A549 (cell line): ENCODE measurements at regions not wholly inside any gene's neighbourhood (a gene's known extent, or its start where the extent isn't known, plus 50 kb on each side); places are given as distances from the start of the nearest gene placed in this dataset.

Experiments
- ATAC-seq, 2 experiments: fragments of 200-7000 bp in 1 of 2; fragments of >200 bp in 1 of 2; cut with Nextera tagmentation in 1 of 2; cut with Tn5 transposase in 1 of 2; 3 replicates each; pipeline versions ENCODE4 v1.8.0 to v1.9.1; 2018 to 2020; ENCODE audit warnings: mild to moderate bottlenecking in 1 of 2, moderate library complexity in 1 of 2
- CTCF ChIA-PET: fragments of 300-600 bp; sonication (Branson Sonifier 250); formaldehyde crosslinking; extraction: SDS; loops from one replicate; lab custom pipeline; 2021; ENCODE audit warnings: antibody characterized with exemption, inconsistent platforms; lab: Yijun Ruan, JAX
- POLR2A ChIA-PET: fragments of 350-600 bp; formaldehyde crosslinking; extraction: SDS; loops from one replicate; lab custom pipeline; 2021; ENCODE audit warnings: antibody characterized with exemption, inconsistent platforms; lab: Yijun Ruan, JAX
- DNase-seq, 2 experiments: peaks; one replicate each; pipeline versions ENCODE4 v3.0.0 to v3.0.0-alpha.2; 2011 to 2016; ENCODE audit warnings: low read depth in 1 of 2, low spot score in 1 of 2
- FAIRE-seq: peaks from 2 replicates; lab custom pipeline; 2011; peaks lifted over from hg19 to GRCh38; lab: Jason Lieb, UNC
- H3K27ac ChIP-seq, 2 experiments: fragments of >200 bp; sonication (Bioruptor Twin); formaldehyde crosslinking; 3 replicates each; pipeline ENCODE4 v1.5.1; 2016 to 2017
- H3K4me1 ChIP-seq: fragments of >200 bp; sonication (Bioruptor Twin); formaldehyde crosslinking; 3 replicates; pipeline ENCODE4 v1.6.1; 2016
- H3K4me2 ChIP-seq: fragments of >200 bp; sonication (Bioruptor Twin); formaldehyde crosslinking; 3 replicates; pipeline ENCODE4 v1.6.1; 2016
- H3K4me3 ChIP-seq: fragments of >200 bp; sonication (Bioruptor Twin); formaldehyde crosslinking; 3 replicates; pipeline ENCODE4 v1.5.1; 2016
- H3K9me3 ChIP-seq: fragments of >200 bp; sonication (Bioruptor Twin); formaldehyde crosslinking; 3 replicates; pipeline ENCODE4 v1.6.1; 2016
- CBX8 ChIP-seq: fragments of 200-600 bp; sonication (generic); IDR thresholded peaks from 2 replicates; pipeline ENCODE4 v1.6.1; 2016
- CEBPB ChIP-seq, 2 experiments: fragments of >200 bp in 1 of 2; sonication (Bioruptor Twin) in 1 of 2; formaldehyde crosslinking in 1 of 2; IDR thresholded peaks; 2 replicates each; pipeline ENCODE4 v1.6.1; 2012 to 2016
- EHF ChIP-seq: fragments of 250-450 bp; sonication (Bioruptor Pico); IDR thresholded peaks from 2 replicates; pipeline ENCODE4 v1.5.0; 2020; ENCODE audit warnings: mild to moderate bottlenecking
- EHMT2 ChIP-seq: fragments of 200-600 bp; sonication (generic); IDR thresholded peaks from 2 replicates; pipeline ENCODE4 v1.6.1; 2016; ENCODE audit warnings: antibody characterized with exemption, low read depth, mild to moderate bottlenecking, moderate library complexity
- EP300 ChIP-seq, 2 experiments: fragments of >200 bp; sonication (Bioruptor Twin); formaldehyde crosslinking; IDR thresholded peaks; 2 replicates in 1 of 2; 3 replicates in 1 of 2; pipeline ENCODE4 v1.6.1; 2016 to 2017
- ESRRA ChIP-seq: fragments of 150-350 bp; IDR thresholded peaks from 2 replicates; pipeline ENCODE4 v1.6.1; 2014; ENCODE audit warnings: mild to moderate bottlenecking, low read length, borderline replicate concordance
- FOSL2 ChIP-seq, 2 experiments: fragments of 450-650 bp in 1 of 2; fragments of >200 bp in 1 of 2; sonication (Bioruptor Twin) in 1 of 2; formaldehyde crosslinking; IDR thresholded peaks; 2 replicates each; pipeline versions ENCODE4 v1.5.0 to v1.6.1; 2016 to 2020; ENCODE audit warnings: mild to moderate bottlenecking in 1 of 2, moderate library complexity in 1 of 2
- FOXS1 ChIP-seq: fragments of 250-450 bp; sonication (Bioruptor Pico); IDR thresholded peaks from 2 replicates; pipeline ENCODE4 v1.5.0; 2020; ENCODE audit warnings: mild to moderate bottlenecking, moderate library complexity
- GATA3 ChIP-seq: IDR thresholded peaks from 2 replicates; pipeline ENCODE4 v1.6.1; 2012; ENCODE audit warnings: borderline replicate concordance
- HDAC2 ChIP-seq: fragments of 200-600 bp; sonication (generic); IDR thresholded peaks from 2 replicates; pipeline ENCODE4 v1.6.1; 2016
- HEYL ChIP-seq: fragments of 250-450 bp; sonication (Bioruptor Pico); IDR thresholded peaks from 2 replicates; pipeline ENCODE4 v1.8.0; 2021; ENCODE audit warnings: mild to moderate bottlenecking, moderate library complexity
- HOXB13 ChIP-seq: fragments of 250-450 bp; sonication (Bioruptor Pico); IDR thresholded peaks from 2 replicates; pipeline ENCODE4 v1.5.0; 2020; ENCODE audit warnings: low read depth, mild to moderate bottlenecking, moderate library complexity
- JUNB ChIP-seq: fragments of >200 bp; sonication (Bioruptor Twin); formaldehyde crosslinking; IDR thresholded peaks from 2 replicates; pipeline ENCODE4 v1.6.1; 2016
- KDM1A ChIP-seq: fragments of 200-600 bp; sonication (generic); IDR thresholded peaks from 2 replicates; pipeline ENCODE4 v1.6.1; 2016; ENCODE audit warnings: low read depth, mild to moderate bottlenecking
- MAFK ChIP-seq: fragments of 450-650 bp; IDR thresholded peaks from 2 replicates; pipeline ENCODE4 v1.6.1; 2014; ENCODE audit not compliant: partially characterized antibody
- NR3C1 ChIP-seq: fragments of >200 bp; sonication (Bioruptor Twin); formaldehyde crosslinking; IDR thresholded peaks from 3 replicates; pipeline ENCODE4 v1.6.1; 2017
- PHF8 ChIP-seq: fragments of 200-600 bp; sonication (generic); IDR thresholded peaks from 2 replicates; pipeline ENCODE4 v1.6.1; 2016; ENCODE audit warnings: low read depth, mild to moderate bottlenecking, antibody characterized with exemption, moderate library complexity, borderline replicate concordance
- RAD21 ChIP-seq, 2 experiments: fragments of >200 bp in 1 of 2; sonication (Bioruptor Twin) in 1 of 2; formaldehyde crosslinking in 1 of 2; IDR thresholded peaks in 1 of 2; conservative IDR thresholded peaks in 1 of 2; 2 replicates in 1 of 2; 3 replicates in 1 of 2; pipeline ENCODE4 v1.6.1; 2012 to 2018; ENCODE audit warnings: inconsistent platforms in 1 of 2
- RCOR1 ChIP-seq: fragments of 150-350 bp; IDR thresholded peaks from 2 replicates; pipeline ENCODE4 v1.6.1; 2014; ENCODE audit warnings: antibody characterized with exemption, low read length, low read depth
- SMC3 ChIP-seq: fragments of >200 bp; sonication (Bioruptor Twin); formaldehyde crosslinking; IDR thresholded peaks from 3 replicates; pipeline ENCODE4 v1.6.1; 2018; ENCODE audit warnings: inconsistent platforms
- TP53 ChIP-seq: fragments of 250-450 bp; sonication (Bioruptor Pico); IDR thresholded peaks from 2 replicates; pipeline ENCODE4 v1.5.0; 2021; ENCODE audit warnings: mild to moderate bottlenecking, moderate library complexity
- ZC3H11A ChIP-seq: fragments of 450-650 bp; IDR thresholded peaks from 2 replicates; pipeline ENCODE4 v1.6.1; 2014; ENCODE audit warnings: antibody characterized with exemption, mild to moderate bottlenecking
- ZNF302 ChIP-seq: fragments of 250-450 bp; sonication (Bioruptor Pico); IDR thresholded peaks from 2 replicates; pipeline ENCODE4 v1.9.0; 2021; ENCODE audit warnings: inconsistent platforms, mild to moderate bottlenecking, moderate library complexity
- ZSCAN20 ChIP-seq: fragments of 250-450 bp; sonication (Bioruptor Pico); IDR thresholded peaks from 2 replicates; pipeline ENCODE4 v1.8.0; 2022; ENCODE audit warnings: mild to moderate bottlenecking, moderate library complexity
- WGBS: methylation state at CpG from one replicate; pipeline ENCODE4 v1.1.6; 2017; ENCODE audit errors: missing lambda C conversion rate; 5-methylcytosine and 5-hydroxymethylcytosine counted together
- TF ChIP-seq, protein P1 (sequence below): IDR thresholded peaks from 2 replicates; pipeline ENCODE4 v1.6.1; 2012
- TF ChIP-seq, protein P2 (sequence below): fragments of 200-600 bp; sonication (generic); IDR thresholded peaks from 2 replicates; pipeline ENCODE4 v1.6.1; 2016; ENCODE audit warnings: antibody characterized with exemption, mild to moderate bottlenecking, moderate library complexity
- TF ChIP-seq, protein P3 (sequence below): fragments of >200 bp; sonication (Bioruptor Twin); formaldehyde crosslinking; IDR thresholded peaks from 3 replicates; pipeline ENCODE4 v1.5.1; 2016
- TF ChIP-seq, protein P4 (sequence below): fragments of 150-350 bp; IDR thresholded peaks from 2 replicates; pipeline ENCODE4 v1.6.1; 2014; ENCODE audit warnings: low read depth, mild to moderate bottlenecking, low read length

DNA sequence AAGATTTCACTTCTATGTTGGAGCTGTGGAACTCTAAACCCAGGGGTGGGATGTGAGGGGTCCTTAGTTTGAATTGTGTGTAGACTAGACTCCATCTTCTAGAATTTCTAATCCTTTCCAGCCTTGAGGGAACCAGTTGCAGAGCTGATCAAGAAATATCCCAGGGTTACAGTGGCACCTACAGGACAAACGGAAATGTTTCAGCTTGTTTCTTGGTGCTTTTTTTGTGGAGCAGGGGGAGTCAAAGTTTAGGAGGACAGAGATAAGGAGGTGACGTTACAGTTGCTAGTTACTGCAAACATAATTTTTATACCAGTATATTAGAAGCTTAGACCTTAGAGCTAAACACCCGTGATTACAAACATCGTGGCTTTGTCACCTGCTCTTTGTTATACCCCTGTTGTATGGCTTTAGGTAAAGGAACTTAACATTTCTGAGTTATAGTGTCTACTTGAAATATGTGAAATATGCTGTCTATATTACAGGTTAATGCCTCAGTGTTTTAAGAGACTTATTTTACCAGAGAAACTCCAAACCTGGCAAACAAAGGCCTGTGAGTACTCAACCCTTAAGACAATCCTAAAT is 84.5 kb upstream of the DYNC1I1 start:
- 4% methylated on average over 4 of the region's 4 CpGs for WGBS
- CTCF ChIA-PET, result interaction anchor here (0.6 to 8.2 kb wide), 31 partner anchors 9 to 1517 kb away, joined by 3 to 403 read pairs (median 4); partner anchors contain the start of genes ASB4 and PON3
- no peak overlapping the region; the same call in 2 of the 3 replicates for H3K4me2 ChIP-seq

DNA sequence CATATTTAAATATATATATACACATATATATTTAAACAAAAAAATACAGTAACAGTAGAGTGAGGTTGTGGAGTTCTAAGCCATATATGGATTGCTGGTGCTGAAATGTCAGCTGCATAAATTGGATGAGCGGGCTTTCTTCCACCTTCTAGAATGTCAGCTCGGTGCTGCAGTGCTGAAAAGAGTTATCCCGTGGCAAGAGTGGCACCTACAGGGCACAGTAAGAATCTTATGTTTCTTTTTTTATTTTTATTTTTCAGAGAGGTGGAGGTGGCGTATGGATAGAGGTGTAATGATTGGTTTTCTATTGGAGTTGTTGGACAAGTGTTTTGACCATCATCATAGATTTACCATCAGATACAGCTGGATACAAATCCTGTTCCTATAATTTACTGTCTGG is 86.2 kb upstream of the DYNC1I1 start:
- 8% methylated on average over 4 of the region's 4 CpGs for WGBS
- TF ChIP-seq FOXS1 (CRISPR knock-in tag) (no peak), NR3C1 (no peak), HDAC2 (no peak), EHF (CRISPR knock-in tag) (no peak), CBX8 (no peak), ESRRA (no peak), EHMT2 (no peak), HEYL (no peak), PHF8 (no peak), JUNB (no peak), SMC3 (peak; percentile 94), TP53 (no peak), ZC3H11A (no peak), EP300 (IDR thresholded peaks at IDR 0.05) (no peak), ZSCAN20 (no peak), FOSL2 (IDR thresholded peaks at IDR 0.05) (no peak), FOSL2 (CRISPR knock-in tag; IDR thresholded peaks at IDR 0.05) (no peak), KDM1A (no peak), RCOR1 (no peak)
- TF ChIP-seq, protein P1, sequence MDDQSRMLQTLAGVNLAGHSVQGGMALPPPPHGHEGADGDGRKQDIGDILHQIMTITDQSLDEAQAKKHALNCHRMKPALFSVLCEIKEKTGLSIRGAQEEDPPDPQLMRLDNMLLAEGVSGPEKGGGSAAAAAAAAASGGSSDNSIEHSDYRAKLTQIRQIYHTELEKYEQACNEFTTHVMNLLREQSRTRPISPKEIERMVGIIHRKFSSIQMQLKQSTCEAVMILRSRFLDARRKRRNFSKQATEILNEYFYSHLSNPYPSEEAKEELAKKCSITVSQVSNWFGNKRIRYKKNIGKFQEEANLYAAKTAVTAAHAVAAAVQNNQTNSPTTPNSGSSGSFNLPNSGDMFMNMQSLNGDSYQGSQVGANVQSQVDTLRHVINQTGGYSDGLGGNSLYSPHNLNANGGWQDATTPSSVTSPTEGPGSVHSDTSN, result no peak

More for the DNA sequence above, 84.5 kb upstream of the DYNC1I1 start:
- no peaks in the 10 kb centered on the region for H3K9me3 ChIP-seq
- no peak overlapping the region for H3K4me3 ChIP-seq
- peak overlapping the region; percentile 60 to 67; a peak in 5 of 6 replicates for H3K27ac ChIP-seq
- peak; percentile 74 to 78 for TF ChIP-seq RAD21 (conservative IDR thresholded peaks at IDR 0.05 in 1 of 2, IDR thresholded peaks at IDR 0.05 in 1 of 2)
- TF ChIP-seq HOXB13, result no peak
- no peak for TF ChIP-seq ZNF302
- TF ChIP-seq, protein P2, sequence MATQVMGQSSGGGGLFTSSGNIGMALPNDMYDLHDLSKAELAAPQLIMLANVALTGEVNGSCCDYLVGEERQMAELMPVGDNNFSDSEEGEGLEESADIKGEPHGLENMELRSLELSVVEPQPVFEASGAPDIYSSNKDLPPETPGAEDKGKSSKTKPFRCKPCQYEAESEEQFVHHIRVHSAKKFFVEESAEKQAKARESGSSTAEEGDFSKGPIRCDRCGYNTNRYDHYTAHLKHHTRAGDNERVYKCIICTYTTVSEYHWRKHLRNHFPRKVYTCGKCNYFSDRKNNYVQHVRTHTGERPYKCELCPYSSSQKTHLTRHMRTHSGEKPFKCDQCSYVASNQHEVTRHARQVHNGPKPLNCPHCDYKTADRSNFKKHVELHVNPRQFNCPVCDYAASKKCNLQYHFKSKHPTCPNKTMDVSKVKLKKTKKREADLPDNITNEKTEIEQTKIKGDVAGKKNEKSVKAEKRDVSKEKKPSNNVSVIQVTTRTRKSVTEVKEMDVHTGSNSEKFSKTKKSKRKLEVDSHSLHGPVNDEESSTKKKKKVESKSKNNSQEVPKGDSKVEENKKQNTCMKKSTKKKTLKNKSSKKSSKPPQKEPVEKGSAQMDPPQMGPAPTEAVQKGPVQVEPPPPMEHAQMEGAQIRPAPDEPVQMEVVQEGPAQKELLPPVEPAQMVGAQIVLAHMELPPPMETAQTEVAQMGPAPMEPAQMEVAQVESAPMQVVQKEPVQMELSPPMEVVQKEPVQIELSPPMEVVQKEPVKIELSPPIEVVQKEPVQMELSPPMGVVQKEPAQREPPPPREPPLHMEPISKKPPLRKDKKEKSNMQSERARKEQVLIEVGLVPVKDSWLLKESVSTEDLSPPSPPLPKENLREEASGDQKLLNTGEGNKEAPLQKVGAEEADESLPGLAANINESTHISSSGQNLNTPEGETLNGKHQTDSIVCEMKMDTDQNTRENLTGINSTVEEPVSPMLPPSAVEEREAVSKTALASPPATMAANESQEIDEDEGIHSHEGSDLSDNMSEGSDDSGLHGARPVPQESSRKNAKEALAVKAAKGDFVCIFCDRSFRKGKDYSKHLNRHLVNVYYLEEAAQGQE, result no peak
- TF ChIP-seq, protein P3, sequence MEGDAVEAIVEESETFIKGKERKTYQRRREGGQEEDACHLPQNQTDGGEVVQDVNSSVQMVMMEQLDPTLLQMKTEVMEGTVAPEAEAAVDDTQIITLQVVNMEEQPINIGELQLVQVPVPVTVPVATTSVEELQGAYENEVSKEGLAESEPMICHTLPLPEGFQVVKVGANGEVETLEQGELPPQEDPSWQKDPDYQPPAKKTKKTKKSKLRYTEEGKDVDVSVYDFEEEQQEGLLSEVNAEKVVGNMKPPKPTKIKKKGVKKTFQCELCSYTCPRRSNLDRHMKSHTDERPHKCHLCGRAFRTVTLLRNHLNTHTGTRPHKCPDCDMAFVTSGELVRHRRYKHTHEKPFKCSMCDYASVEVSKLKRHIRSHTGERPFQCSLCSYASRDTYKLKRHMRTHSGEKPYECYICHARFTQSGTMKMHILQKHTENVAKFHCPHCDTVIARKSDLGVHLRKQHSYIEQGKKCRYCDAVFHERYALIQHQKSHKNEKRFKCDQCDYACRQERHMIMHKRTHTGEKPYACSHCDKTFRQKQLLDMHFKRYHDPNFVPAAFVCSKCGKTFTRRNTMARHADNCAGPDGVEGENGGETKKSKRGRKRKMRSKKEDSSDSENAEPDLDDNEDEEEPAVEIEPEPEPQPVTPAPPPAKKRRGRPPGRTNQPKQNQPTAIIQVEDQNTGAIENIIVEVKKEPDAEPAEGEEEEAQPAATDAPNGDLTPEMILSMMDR, result peak; percentile 78
- no peak for TF ChIP-seq RCOR1
- no peak for TF ChIP-seq EHMT2
- no peak for TF ChIP-seq GATA3
- TF ChIP-seq MAFK, result no peak
- TF ChIP-seq CEBPB (IDR thresholded peaks at IDR 0.05), result no peak
- TF ChIP-seq SMC3, result peak; percentile 65
- no peak for TF ChIP-seq HDAC2
- TF ChIP-seq, protein P4, sequence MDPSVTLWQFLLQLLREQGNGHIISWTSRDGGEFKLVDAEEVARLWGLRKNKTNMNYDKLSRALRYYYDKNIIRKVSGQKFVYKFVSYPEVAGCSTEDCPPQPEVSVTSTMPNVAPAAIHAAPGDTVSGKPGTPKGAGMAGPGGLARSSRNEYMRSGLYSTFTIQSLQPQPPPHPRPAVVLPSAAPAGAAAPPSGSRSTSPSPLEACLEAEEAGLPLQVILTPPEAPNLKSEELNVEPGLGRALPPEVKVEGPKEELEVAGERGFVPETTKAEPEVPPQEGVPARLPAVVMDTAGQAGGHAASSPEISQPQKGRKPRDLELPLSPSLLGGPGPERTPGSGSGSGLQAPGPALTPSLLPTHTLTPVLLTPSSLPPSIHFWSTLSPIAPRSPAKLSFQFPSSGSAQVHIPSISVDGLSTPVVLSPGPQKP, result no peak
- peak; percentile 33 to 71 for DNase-seq
- POLR2A ChIA-PET, result no interaction called here
- H3K4me1 ChIP-seq, result peaks cover 13% of the 10 kb centered on the region; the same call in 2 of the 3 replicates
- FAIRE-seq, result peak; percentile 99
- peak; percentile 72 to 77 for ATAC-seq

More for the DNA sequence above, 86.2 kb upstream of the DYNC1I1 start:
- Histone ChIP-seq H3K27ac (peak overlapping the region; percentile 54 to 60), H3K4me3 (no peak overlapping the region), H3K4me2 (peak overlapping the region; percentile 31), H3K9me3 (no peaks in the 10 kb centered on the region), H3K4me1 (peaks cover 13% of the 10 kb centered on the region; the same call in 2 of the 3 replicates)
- FAIRE-seq (peak; percentile 51), ATAC-seq (peak; percentile 63 to 79; a peak in 5 of 6 replicates), DNase-seq (peak; percentile 19 to 81)
- CTCF ChIA-PET, result interaction anchor here (0.6 to 8.2 kb wide), 50 partner anchors 8 to 1396 kb away, joined by 3 to 403 read pairs (median 4); partner anchors contain the start of genes ASB4, PON1 and PON3
- POLR2A ChIA-PET, result interaction anchor here (1.2 to 1.5 kb wide), 2 partner anchors 141 to 175 kb away, joined by 5 to 9 read pairs; no protein-coding TSS in a partner anchor
